PC-9 (cell line): ENCODE measurements at regions not wholly inside any gene's neighbourhood (a gene's known extent, or its start where the extent isn't known, plus 50 kb on each side); places are given as distances from the start of the nearest gene placed in this dataset.
"Not testable (repeated sequence)": the region's sequence is repeated elsewhere in the genome, so short reads cannot be mapped to it uniquely, and the experiment has no call there.

Source experiments
- EZH2 ChIP-seq: fragments of 200-600 bp; sonication (generic); IDR thresholded peaks from 2 replicates; pipeline ENCODE4 v1.8.0; 2017; ENCODE audit warnings: antibody characterized with exemption, low read depth
- TF ChIP-seq, protein P1 (sequence below): fragments of 200-600 bp; sonication (generic); conservative IDR thresholded peaks from 2 replicates; pipeline ENCODE4 v1.6.1; 2017; ENCODE audit warnings: mixed run types, antibody characterized with exemption, mild to moderate bottlenecking, moderate library complexity

DNA sequence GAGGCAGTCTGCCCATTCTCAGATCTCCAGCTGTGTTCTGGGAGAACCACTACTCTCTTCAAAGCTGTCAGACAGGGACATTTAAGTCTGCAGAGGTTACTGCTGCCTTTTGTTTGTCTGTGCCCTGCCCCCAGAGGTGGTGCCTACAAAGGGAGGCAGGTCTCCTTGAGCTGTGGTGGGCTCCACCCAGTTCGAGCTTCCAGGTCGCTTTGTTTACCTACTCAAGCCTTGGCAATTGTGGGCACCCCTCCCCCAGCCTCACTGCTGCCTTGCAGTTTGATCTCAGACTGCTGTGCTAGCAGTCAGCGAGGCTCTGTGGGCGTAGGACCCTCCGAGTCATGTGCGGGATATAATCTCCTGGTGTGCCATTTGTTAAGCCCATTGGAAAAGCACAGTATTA is 640.9 kb upstream of the SYNCRIP start:
- TF ChIP-seq, protein P1, sequence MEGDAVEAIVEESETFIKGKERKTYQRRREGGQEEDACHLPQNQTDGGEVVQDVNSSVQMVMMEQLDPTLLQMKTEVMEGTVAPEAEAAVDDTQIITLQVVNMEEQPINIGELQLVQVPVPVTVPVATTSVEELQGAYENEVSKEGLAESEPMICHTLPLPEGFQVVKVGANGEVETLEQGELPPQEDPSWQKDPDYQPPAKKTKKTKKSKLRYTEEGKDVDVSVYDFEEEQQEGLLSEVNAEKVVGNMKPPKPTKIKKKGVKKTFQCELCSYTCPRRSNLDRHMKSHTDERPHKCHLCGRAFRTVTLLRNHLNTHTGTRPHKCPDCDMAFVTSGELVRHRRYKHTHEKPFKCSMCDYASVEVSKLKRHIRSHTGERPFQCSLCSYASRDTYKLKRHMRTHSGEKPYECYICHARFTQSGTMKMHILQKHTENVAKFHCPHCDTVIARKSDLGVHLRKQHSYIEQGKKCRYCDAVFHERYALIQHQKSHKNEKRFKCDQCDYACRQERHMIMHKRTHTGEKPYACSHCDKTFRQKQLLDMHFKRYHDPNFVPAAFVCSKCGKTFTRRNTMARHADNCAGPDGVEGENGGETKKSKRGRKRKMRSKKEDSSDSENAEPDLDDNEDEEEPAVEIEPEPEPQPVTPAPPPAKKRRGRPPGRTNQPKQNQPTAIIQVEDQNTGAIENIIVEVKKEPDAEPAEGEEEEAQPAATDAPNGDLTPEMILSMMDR = not testable (repeated sequence)
- not testable (repeated sequence) for TF ChIP-seq EZH2
